Keratinocyte (primary cell): ENCODE measurements at regions not wholly inside any gene's neighbourhood (a gene's known extent, or its start where the extent isn't known, plus 50 kb on each side); places are given as distances from the start of the nearest gene placed in this dataset.

Experiments used
- EZH2 ChIP-seq: IDR thresholded peaks from one replicate; pipeline ENCODE4 v1.6.1; 2012; ENCODE audit warnings: inconsistent platforms, mild to moderate bottlenecking, low read length, moderate library complexity
- TF ChIP-seq, protein P1 (sequence below), 3 experiments: IDR thresholded peaks in 1 of 3; conservative IDR thresholded peaks in 1 of 3; optimal IDR thresholded peaks in 1 of 3; 2 replicates in 2 of 3; 3 replicates in 1 of 3; pipeline versions ENCODE3 to v1.5.1; 2011; ENCODE audit warnings: low read length in 3 of 3, mild to moderate bottlenecking in 3 of 3, moderate library complexity in 2 of 3, control low read depth in 1 of 3, inconsistent platforms in 1 of 3; ENCODE audit not compliant: insufficient read depth in 2 of 3; ENCODE audit errors: extremely low read depth in 1 of 3

DNA sequence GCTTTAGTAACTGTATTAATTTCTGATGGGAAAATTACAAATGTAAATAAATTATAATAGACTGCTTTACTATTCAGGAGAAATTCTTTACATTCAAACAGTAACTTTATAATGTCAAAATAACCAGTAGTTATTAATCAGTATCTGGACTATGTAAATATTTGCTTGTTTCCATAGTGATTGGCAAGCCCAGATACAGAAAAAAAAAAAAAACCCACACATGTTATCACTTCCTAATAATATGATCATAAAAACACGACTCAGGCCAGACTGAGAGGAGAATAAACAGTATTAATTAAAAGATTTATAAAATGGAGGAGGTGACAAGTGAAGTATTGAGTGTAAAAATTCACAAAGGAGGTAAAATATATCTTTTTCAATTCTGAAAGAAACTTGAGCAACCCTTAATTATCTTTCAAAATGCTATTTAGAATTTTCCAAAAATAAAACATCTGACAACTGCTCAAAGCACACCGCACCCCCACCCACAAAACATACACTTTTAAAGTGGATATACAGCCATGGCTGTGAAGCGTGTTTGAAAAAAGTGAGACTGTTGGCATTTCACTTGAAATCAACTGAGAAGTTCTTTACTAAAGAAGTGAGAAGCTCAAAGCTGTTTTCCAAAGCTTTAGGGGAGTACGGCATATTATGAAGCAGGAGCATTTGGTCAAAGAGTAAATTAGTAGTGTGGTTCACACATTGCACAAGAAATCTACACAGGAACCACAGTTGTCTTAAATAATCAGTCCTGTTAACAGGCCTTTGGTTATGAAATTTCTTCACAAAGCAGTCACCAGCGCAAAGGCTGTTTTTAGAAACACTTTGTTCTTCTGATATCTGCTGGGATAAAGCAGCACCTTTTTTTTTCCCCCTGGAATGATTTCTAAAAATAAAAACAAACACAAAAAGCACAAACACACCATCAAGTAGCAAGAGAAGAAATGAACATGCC is 475.8 kb downstream of the TXNL1 start:
- TF ChIP-seq, protein P1, sequence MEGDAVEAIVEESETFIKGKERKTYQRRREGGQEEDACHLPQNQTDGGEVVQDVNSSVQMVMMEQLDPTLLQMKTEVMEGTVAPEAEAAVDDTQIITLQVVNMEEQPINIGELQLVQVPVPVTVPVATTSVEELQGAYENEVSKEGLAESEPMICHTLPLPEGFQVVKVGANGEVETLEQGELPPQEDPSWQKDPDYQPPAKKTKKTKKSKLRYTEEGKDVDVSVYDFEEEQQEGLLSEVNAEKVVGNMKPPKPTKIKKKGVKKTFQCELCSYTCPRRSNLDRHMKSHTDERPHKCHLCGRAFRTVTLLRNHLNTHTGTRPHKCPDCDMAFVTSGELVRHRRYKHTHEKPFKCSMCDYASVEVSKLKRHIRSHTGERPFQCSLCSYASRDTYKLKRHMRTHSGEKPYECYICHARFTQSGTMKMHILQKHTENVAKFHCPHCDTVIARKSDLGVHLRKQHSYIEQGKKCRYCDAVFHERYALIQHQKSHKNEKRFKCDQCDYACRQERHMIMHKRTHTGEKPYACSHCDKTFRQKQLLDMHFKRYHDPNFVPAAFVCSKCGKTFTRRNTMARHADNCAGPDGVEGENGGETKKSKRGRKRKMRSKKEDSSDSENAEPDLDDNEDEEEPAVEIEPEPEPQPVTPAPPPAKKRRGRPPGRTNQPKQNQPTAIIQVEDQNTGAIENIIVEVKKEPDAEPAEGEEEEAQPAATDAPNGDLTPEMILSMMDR (optimal IDR thresholded peaks at IDR 0.05 in 1 of 3, IDR thresholded peaks at IDR 0.05 in 1 of 3, conservative IDR thresholded peaks at IDR 0.05 in 1 of 3; ENCODE audit: extremely low read depth in 1 of 3, insufficient read depth in 2 of 3, low read length in 3 of 3): no peak
- no peak for TF ChIP-seq EZH2
